Astrocyte of the spinal cord (primary cell): ENCODE measurements at regions not wholly inside any gene's neighbourhood (a gene's known extent, or its start where the extent isn't known, plus 50 kb on each side); places are given as distances from the start of the nearest gene placed in this dataset.

Source experiments
- DNase-seq: peaks from one replicate; pipeline ENCODE4 v3.0.0; 2011; ENCODE audit warnings: low read depth, low spot score
- H3K4me3 ChIP-seq: 2 replicates; pipeline ENCODE4 v1.5.1; 2011; ENCODE audit warnings: low read depth, mild to moderate bottlenecking, low read length, moderate library complexity
- CTCF ChIP-seq: IDR thresholded peaks from 2 replicates; pipeline ENCODE4 v1.5.1; 2012; ENCODE audit warnings: low read depth, mild to moderate bottlenecking, low read length, inconsistent platforms
- in situ Hi-C: cut with HindIII; loops from 2 replicates; pipeline ENCODE4 v1.10.0; 2017; ENCODE audit warnings: low sequenced_read_pairs

- in situ Hi-C loops, result no loop called here
- H3K4me3 ChIP-seq, result no peak overlapping the region
- no peak for TF ChIP-seq CTCF
- DNase-seq, result no peak
These were observed 66.5 kb upstream of the AMPD3 start for GRCh38 chr11:10388574-10388973.

DNA sequence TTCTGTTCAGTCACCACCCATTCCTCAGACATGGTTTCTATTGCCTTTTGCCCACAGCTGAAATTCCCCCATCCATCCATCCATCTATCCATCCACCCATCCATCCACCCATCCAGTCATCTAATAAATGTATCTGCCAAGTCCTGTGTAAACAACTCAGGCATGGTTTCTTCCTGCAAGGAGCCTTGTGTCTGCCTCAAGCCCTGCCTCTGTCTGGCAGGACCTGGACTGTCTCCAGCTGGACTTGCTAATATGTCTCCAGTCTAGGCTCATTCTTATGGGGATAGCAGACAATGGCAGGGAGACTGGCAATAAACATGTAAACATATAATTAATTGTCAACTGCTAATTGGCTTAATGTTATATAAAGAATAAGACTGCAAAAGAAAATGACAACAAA lies 64.7 kb upstream of the AMPD3 start:
- no peak for TF ChIP-seq CTCF
- no peak overlapping the region for H3K4me3 ChIP-seq
- DNase-seq, result no peak
- in situ Hi-C loops, result no loop called here

GRCh38 chr11:10392095-10393079 lies 62.7 kb upstream of the AMPD3 start:
- in situ Hi-C loops, result no loop called here
- no peak overlapping the region for H3K4me3 ChIP-seq
- no peak for TF ChIP-seq CTCF
- peak; percentile 60 for DNase-seq

- in situ Hi-C loops, result no loop called here
- no peak for TF ChIP-seq CTCF
- no peak for DNase-seq
- no peak overlapping the region for H3K4me3 ChIP-seq
These were observed 60.6 kb upstream of the AMPD3 start for GRCh38 chr11:10394229-10395101.

DNA sequence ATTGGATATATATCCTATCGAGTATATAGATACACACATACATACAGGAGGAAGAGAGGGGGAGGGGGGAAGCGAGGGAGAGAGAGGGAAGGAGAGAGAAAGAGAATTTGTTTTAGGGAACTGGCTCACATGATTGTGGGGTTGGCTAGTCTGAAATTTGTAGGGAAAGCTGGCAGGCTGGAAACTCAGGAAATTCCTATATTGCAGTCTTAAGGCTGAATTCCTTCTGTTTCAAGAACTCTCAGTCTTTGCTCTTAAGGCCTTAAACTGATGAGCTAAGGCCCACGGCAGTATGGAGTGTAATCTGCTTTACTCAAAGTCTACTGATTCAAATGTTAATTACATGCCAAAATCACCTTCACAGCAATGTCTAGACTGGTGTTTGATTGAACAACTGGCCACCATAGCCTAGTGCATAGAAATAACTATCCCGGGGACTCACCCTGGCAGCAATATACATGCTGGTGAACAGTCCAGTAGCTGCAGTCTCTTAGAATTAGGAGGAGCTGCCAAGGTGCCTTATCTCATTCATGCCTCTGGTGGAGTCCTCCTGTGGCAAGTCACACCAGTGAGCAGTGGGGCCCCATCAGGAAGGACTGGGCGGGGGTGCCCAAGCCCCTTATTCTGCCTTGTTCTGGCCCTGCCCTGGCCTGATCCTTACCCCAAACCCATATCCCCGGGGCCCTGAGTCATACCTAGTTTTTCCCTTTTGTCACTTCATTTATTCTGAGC lies 59.7 kb upstream of the AMPD3 start:
- in situ Hi-C loops, result no loop called here
- TF ChIP-seq CTCF, result no peak
- H3K4me3 ChIP-seq, result no peak overlapping the region
- no peak for DNase-seq

GRCh38 chr11:10396771-10397170 lies 58.3 kb upstream of the AMPD3 start:
- no peak for DNase-seq
- TF ChIP-seq CTCF, result no peak
- no peak overlapping the region for H3K4me3 ChIP-seq
- in situ Hi-C loops, result no loop called here
